ENCODE measurements at regions not wholly inside any gene's neighbourhood (a gene's known extent, or its start where the extent isn't known, plus 50 kb on each side); places are given as distances from the start of the nearest gene placed in this dataset.

DNA sequence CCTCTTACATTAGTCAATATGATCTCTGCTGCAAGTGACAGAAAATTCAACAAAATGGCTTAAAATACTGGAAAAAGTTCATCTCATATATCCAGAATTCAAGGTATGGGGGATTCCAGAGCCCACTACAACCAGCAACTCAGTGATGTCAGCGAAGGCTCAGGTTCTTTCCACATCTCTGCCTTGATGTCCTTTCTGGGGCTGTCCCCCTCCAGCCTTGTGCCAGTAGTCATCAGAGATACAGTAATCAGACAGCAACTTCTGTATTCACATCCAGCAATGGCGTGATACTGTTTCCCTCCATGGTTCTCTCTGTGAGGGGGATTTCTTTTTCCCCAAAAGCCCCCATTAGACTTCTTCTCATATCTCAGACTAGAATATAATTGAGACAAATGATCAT, 103.4 kb upstream of the USP47 start:
- dilution Hi-C loops (cut with HindIII; ENCODE audit: low sequenced_read_pairs, unreplicated experiment) (no loop called here), in situ Hi-C loops (cut with MboI; ENCODE audit: low sequenced_read_pairs) (no loop called here), intact Hi-C loops (cut with micrococcal nuclease) (no loop called here)
- Histone ChIP-seq H3K56ac (ENCODE audit: extremely low read depth, insufficient read depth, low read length) (no peak overlapping the region), H3K9me1 (ENCODE audit: insufficient read depth, low read length) (no peaks in the 10 kb centered on the region), H2BK5ac (ENCODE audit: low read depth, low read length, poor library complexity, severe bottlenecking) (no peak overlapping the region), H3K4me3 (ENCODE audit: insufficient read depth, low read depth, low read length) (no peak overlapping the region), H2BK120ac (ENCODE audit: low read depth, low read length) (no peak overlapping the region), H3K4ac (ENCODE audit: low read depth, low read length) (no peak overlapping the region), H3K4me1 (ENCODE audit: control insufficient read depth, insufficient read depth, low read length) (no peaks in the 10 kb centered on the region), H2AK5ac (ENCODE audit: low read depth, low read length) (no peak overlapping the region), H3K36me3 (ENCODE audit: control insufficient read depth, insufficient read depth, low read length) (no peaks in the 10 kb centered on the region), H3K27me3 (ENCODE audit: control insufficient read depth, insufficient read depth, low read length) (peaks cover 39% of the 10 kb centered on the region), H4K91ac (ENCODE audit: insufficient read depth, low read depth, low read length) (no peak overlapping the region), H2AK9ac (replicated peaks; ENCODE audit: low read depth, low read length, poor library complexity) (no peak overlapping the region), H4K8ac (ENCODE audit: low read depth in 2 of 2, low read length in 2 of 2) (no peak overlapping the region), H2BK15ac (ENCODE audit: low read depth, low read length) (no peak overlapping the region), H3K18ac (ENCODE audit: low read depth, low read length) (no peak overlapping the region), H3K9ac (ENCODE audit: low read depth, low read length) (no peak overlapping the region), H3K79me1 (ENCODE audit: low read depth in 1 of 2, low read length in 2 of 2) (no peaks in the 10 kb centered on the region), H4K5ac (ENCODE audit: low read depth, low read length) (no peak overlapping the region), H3K27ac (ENCODE audit: insufficient read depth, low read length) (no peak overlapping the region), H3K9me3 (ENCODE audit: control insufficient read depth, insufficient read depth, low read length) (no peaks in the 10 kb centered on the region), H3K4me2 (ENCODE audit: low read depth, low read length) (no peak overlapping the region), H3K14ac (replicated peaks; ENCODE audit: low read depth, low read length) (no peak overlapping the region), H2AFZ (replicated peaks; ENCODE audit: low read length, poor library complexity) (no peak overlapping the region), H3K23ac (ENCODE audit: low read depth, low read length) (no peak overlapping the region), H4K20me1 (ENCODE audit: insufficient read depth, low read length) (no peaks in the 10 kb centered on the region), H2BK20ac (ENCODE audit: low read depth, low read length) (no peak overlapping the region)
- DNase-seq: no peak
- no TSS peak for BruUV-seq (replicated peaks)
- ATAC-seq (ENCODE audit: low read depth): no peak
- no CpG with 5 or more reads among the region's 2 CpGs for WGBS, 2 experiments (ENCODE audit: extremely low coverage in 2 of 2, insufficient read length in 1 of 2)
- CTCF ChIA-PET: no interaction called here
- POLR2A ChIA-PET (ENCODE audit: unreplicated experiment): no interaction called here
- no peak for TF ChIP-seq BHLHE40 (IDR thresholded peaks at IDR 0.05; ENCODE audit: low read depth, low read length)
- TF ChIP-seq, protein P1, sequence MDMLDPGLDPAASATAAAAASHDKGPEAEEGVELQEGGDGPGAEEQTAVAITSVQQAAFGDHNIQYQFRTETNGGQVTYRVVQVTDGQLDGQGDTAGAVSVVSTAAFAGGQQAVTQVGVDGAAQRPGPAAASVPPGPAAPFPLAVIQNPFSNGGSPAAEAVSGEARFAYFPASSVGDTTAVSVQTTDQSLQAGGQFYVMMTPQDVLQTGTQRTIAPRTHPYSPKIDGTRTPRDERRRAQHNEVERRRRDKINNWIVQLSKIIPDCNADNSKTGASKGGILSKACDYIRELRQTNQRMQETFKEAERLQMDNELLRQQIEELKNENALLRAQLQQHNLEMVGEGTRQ (IDR thresholded peaks at IDR 0.05; ENCODE audit: low read depth, low read length): no peak

Measured in IMR-90 (cell line).